Spleen (tissue), 11 donors: ENCODE measurements at regions not wholly inside any gene's neighbourhood (a gene's known extent, or its start where the extent isn't known, plus 50 kb on each side); places are given as distances from the start of the nearest gene placed in this dataset.
"Not testable (repeated sequence)": the region's sequence is repeated elsewhere in the genome, so short reads cannot be mapped to it uniquely, and the experiment has no call there.

Source experiments
- DNase-seq: peaks from one replicate; pipeline ENCODE4 v3.0.0-alpha.2; 2020
- H3K27ac ChIP-seq, 8 donors: fragments of 200-600 bp; sonication (generic) in 7 of 8; 1 replicate in 4 of 8; 2 replicates in 4 of 8; pipeline versions ENCODE4 v1.5.0 to v1.8.0; 2016 to 2021; ENCODE audit warnings: inconsistent platforms in 4 of 8, mild to moderate bottlenecking in 4 of 8, moderate library complexity in 1 of 8
- H3K27me3 ChIP-seq, 7 donors: fragments of 200-600 bp; sonication (generic) in 6 of 7; replicated peaks in 1 of 7; 1 replicate in 4 of 7; 2 replicates in 3 of 7; pipeline versions ENCODE4 v1.5.0 to v1.8.0; 2016 to 2021; ENCODE audit warnings: inconsistent platforms in 3 of 7, mild to moderate bottlenecking in 1 of 7
- H3K36me3 ChIP-seq, 6 donors: fragments of 200-600 bp; sonication (generic) in 5 of 6; 1 replicate in 4 of 6; 2 replicates in 2 of 6; pipeline versions ENCODE4 v1.5.0 to v1.8.0; 2016 to 2021; ENCODE audit warnings: inconsistent platforms in 2 of 6
- H3K4me1 ChIP-seq, 6 donors: fragments of 200-600 bp; sonication (generic) in 5 of 6; 1 replicate in 3 of 6; 2 replicates in 3 of 6; pipeline versions ENCODE4 v1.5.0 to v1.8.0; 2016 to 2021; ENCODE audit warnings: inconsistent platforms in 3 of 6
- H3K4me3 ChIP-seq, 8 donors: fragments of 200-600 bp; sonication (generic) in 7 of 8; 1 replicate in 4 of 8; 2 replicates in 4 of 8; pipeline versions ENCODE4 v1.5.0 to v1.8.0; 2016 to 2021; ENCODE audit warnings: inconsistent platforms in 4 of 8, mild to moderate bottlenecking in 4 of 8, moderate library complexity in 2 of 8
- H3K9me3 ChIP-seq, 8 donors: fragments of 200-600 bp; sonication (generic) in 7 of 8; 1 replicate in 4 of 8; 2 replicates in 4 of 8; pipeline versions ENCODE4 v1.5.0 to v1.8.0; 2016 to 2021; ENCODE audit warnings: inconsistent platforms in 4 of 8
- CTCF ChIP-seq, 11 experiments: fragments of 200-600 bp in 7 of 11; fragments of 450-650 bp in 4 of 11; sonication (generic) in 4 of 11; IDR thresholded peaks in 8 of 11; conservative IDR thresholded peaks in 3 of 11; 1 replicate in 7 of 11; 2 replicates in 4 of 11; pipeline versions ENCODE4 v1.4.0 to v1.8.0; 2016 to 2021; ENCODE audit warnings: antibody characterized with exemption in 11 of 11, inconsistent platforms in 4 of 11, mild to moderate bottlenecking in 1 of 11
- POLR2A ChIP-seq, 3 donors: fragments of 450-650 bp; IDR thresholded peaks; one replicate each; pipeline ENCODE4 v1.5.1; 2017; ENCODE audit warnings: antibody characterized with exemption in 3 of 3, mild to moderate bottlenecking in 1 of 3
- POLR2AphosphoS5 ChIP-seq, 3 donors: sonication (generic); formaldehyde crosslinking; IDR thresholded peaks; one replicate each; pipeline ENCODE4 v1.5.1; 2017; ENCODE audit warnings: antibody characterized with exemption in 3 of 3
- WGBS, 5 donors: extraction: QIAGEN DNeasy Blood & Tissue Kit in 3 of 5; methylation state at CpG; one replicate each; pipeline versions ENCODE4 v1.1.5 to v1.1.7; 2013 to 2018; 5-methylcytosine and 5-hydroxymethylcytosine counted together
- intact Hi-C: fragments of 100-400 bp; cut with DNase I; formaldehyde crosslinking; loops from one replicate; pipeline ENCODE4 v1.15.0; 2023; ENCODE audit warnings: low total_unique reads
- donor health status: healthy with polysubstance abuse.
- donor health status: DM: no; HTN: no; CAD: no; lungs with moderate emphysema.
- donor health status: DM: no; HTN: no; CAD: no.
- donor health status: Bipolar disorder and iron deficiency.
- donor health status: healthy.
- donor health status: DM: no; HTN: no; CAD: no.
- donor health status: DM: yes; HTN: yes; CAD: no.

GRCh38 chr14:105886791-105887191 lies 360.4 kb downstream of the TMEM121 start:
- TF ChIP-seq POLR2AphosphoS5 (IDR thresholded peaks at IDR 0.05) = peak in 1 of 3 donors; percentile 30
- Histone ChIP-seq H3K27ac (peak overlapping the region in 1 of 8 donors; percentile 42), H3K4me3 (peak overlapping the region in 1 of 8 donors; percentile 44), H3K27me3 (peaks cover 0 to 12% (median 0%) of the 10 kb centered on the region in 7 donors)
- H3K4me1 ChIP-seq, H3K36me3 ChIP-seq, H3K9me3 ChIP-seq, intact Hi-C loops: not testable (repeated sequence)
- WGBS, 5 donors = 70 to 79% (median 71%) methylated on average over 4 of the region's 4 CpGs
- DNase-seq = peak; percentile 43

GRCh38 chr14:105887692-105888091 lies 361.3 kb downstream of the TMEM121 start:
- intact Hi-C loops = no loop called here
- DNase-seq = no peak

DNA sequence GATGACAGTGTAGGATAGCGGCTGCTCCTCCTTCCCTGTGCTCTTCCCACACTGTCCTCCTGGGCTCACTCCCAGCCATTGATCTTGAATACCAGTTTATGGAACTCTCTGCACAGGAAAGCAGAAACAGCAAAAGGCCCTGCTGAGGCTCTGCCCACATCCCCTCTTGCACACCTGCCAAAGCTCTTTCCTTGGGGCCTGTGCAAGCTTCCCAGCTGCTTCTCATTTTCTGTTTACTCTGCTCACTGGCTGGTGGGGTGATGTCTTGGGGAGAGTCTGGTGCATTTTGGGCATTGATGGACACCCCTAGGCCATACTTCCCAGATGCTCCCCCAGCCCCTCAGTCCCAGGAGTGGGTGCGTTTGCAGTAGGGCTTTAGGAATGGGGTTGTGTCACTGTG lies 361.8 kb downstream of the TMEM121 start:
- Histone ChIP-seq H3K4me1 (no peaks in the 10 kb centered on the region), H3K27me3 (peaks cover 0 to 19% (median 0%) of the 10 kb centered on the region in 7 donors), H3K36me3 (no peaks in the 10 kb centered on the region), H3K9me3 (no peaks in the 10 kb centered on the region), H3K4me3 (peak overlapping the region in 1 of 8 donors; percentile 53), H3K27ac (peak overlapping the region in 2 of 8 donors; percentile 21 to 56)
- intact Hi-C loops = no loop called here
- DNase-seq = peak; percentile 25
- 41 to 83% (median 55%) methylated on average over 2 of the region's 2 CpGs for WGBS, 5 donors
- TF ChIP-seq CTCF (IDR thresholded peaks at IDR 0.05 in 8 of 11, conservative IDR thresholded peaks at IDR 0.05 in 3 of 11) (no peak), POLR2AphosphoS5 (IDR thresholded peaks at IDR 0.05) (no peak), POLR2A (IDR thresholded peaks at IDR 0.05) (no peak)

More at GRCh38 chr14:105887692-105888091, 361.3 kb downstream of the TMEM121 start:
- H3K27ac ChIP-seq = no peak overlapping the region
- 6 to 25% (median 11%) methylated on average over 2 of the region's 2 CpGs for WGBS, 5 donors
- H3K36me3 ChIP-seq = no peaks in the 10 kb centered on the region
- H3K9me3 ChIP-seq = no peaks in the 10 kb centered on the region
- peaks cover 0 to 19% (median 0%) of the 10 kb centered on the region in 7 donors for H3K27me3 ChIP-seq
- peak overlapping the region in 1 of 8 donors; percentile 44 for H3K4me3 ChIP-seq
- no peaks in the 10 kb centered on the region for H3K4me1 ChIP-seq
- no peak for TF ChIP-seq CTCF (IDR thresholded peaks at IDR 0.05 in 8 of 11, conservative IDR thresholded peaks at IDR 0.05 in 3 of 11)
- no peak for TF ChIP-seq POLR2A (IDR thresholded peaks at IDR 0.05)
- TF ChIP-seq POLR2AphosphoS5 (IDR thresholded peaks at IDR 0.05) = no peak

DNA sequence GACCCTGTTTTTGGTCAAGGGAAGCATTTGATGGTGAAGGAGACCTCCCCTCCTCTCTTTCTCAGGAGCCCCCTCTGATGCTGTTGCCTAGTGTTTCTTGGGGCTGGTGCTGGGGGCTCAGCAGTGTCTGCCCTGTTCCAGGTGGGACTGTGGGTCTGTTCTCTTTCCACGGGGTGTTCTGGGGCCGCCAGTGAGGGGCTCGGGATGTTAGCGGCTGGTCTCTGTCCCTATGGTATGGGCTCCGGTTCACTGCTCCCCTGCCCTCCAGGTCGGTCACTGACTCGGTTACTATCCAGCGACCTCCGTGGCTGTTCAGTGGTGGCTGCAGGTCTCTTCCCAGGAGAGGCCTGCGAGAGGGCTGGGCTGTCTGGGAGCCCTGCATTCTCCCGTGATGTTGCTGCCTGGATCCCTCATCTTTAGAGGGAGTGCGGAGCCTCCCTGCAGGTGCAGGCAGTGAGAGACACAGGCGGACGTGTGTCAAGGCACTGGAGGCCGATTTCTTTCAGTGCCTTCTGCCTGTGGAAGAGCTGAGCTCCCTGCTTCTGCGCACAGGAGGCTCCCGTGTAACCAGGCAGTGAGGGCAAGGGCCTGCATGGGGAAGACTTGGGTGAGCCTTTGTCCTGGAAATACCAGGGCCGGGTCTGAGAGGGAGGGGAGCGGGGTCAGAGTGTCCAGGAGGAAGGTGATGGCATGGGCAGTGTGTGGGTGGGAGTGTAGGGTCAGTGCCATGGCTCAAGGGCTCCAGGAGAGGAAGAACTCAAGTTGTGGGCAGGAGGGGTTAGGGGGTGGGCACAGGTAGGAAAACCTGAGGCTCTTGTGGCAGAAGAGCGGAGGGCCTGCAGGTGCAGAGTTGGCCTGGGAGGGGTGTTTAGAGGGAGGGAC lies 362.6 kb downstream of the TMEM121 start:
- Histone ChIP-seq H3K27ac (peak overlapping the region in 2 of 8 donors; percentile 28 to 56), H3K4me3 (peak overlapping the region in 2 of 8 donors; percentile 12 to 53), H3K9me3 (no peaks in the 10 kb centered on the region), H3K4me1 (no peaks in the 10 kb centered on the region), H3K36me3 (no peaks in the 10 kb centered on the region), H3K27me3 (peaks cover 0 to 19% (median 0%) of the 10 kb centered on the region in 7 donors)
- peak; percentile 23 for DNase-seq
- 52 to 68% (median 60%) methylated on average over 6 to 20 of the region's 20 CpGs for WGBS, 5 donors
- intact Hi-C loops = no loop called here
- TF ChIP-seq POLR2A (IDR thresholded peaks at IDR 0.05) (no peak), POLR2AphosphoS5 (IDR thresholded peaks at IDR 0.05) (no peak), CTCF (IDR thresholded peaks at IDR 0.05 in 8 of 11, conservative IDR thresholded peaks at IDR 0.05 in 3 of 11) (no peak)
